ENCODE measurements at regions not wholly inside any gene's neighbourhood (a gene's known extent, or its start where the extent isn't known, plus 50 kb on each side); places are given as distances from the start of the nearest gene placed in this dataset.

GRCh38 chr13:84418041-84418440, 535.8 kb upstream of the SLITRK1 start (continued):
- TF ChIP-seq, protein P1, sequence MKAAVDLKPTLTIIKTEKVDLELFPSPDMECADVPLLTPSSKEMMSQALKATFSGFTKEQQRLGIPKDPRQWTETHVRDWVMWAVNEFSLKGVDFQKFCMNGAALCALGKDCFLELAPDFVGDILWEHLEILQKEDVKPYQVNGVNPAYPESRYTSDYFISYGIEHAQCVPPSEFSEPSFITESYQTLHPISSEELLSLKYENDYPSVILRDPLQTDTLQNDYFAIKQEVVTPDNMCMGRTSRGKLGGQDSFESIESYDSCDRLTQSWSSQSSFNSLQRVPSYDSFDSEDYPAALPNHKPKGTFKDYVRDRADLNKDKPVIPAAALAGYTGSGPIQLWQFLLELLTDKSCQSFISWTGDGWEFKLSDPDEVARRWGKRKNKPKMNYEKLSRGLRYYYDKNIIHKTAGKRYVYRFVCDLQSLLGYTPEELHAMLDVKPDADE (IDR thresholded peaks at IDR 0.05): no peak
- TF ChIP-seq ZNF331 (CRISPR knock-in tag; IDR thresholded peaks at IDR 0.05; ENCODE audit: low read depth) (no peak), JUNB (IDR thresholded peaks at IDR 0.05; ENCODE audit: unreplicated experiment) (no peak), STAT1 (IDR thresholded peaks at IDR 0.05; ENCODE audit: unreplicated experiment) (no peak), CREB1 (CRISPR knock-in tag; IDR thresholded peaks at IDR 0.05; ENCODE audit: low read depth) (no peak), POLR2AphosphoS5 (IDR thresholded peaks at IDR 0.05; ENCODE audit: low read depth) (no peak)
- TF ChIP-seq, protein P2, sequence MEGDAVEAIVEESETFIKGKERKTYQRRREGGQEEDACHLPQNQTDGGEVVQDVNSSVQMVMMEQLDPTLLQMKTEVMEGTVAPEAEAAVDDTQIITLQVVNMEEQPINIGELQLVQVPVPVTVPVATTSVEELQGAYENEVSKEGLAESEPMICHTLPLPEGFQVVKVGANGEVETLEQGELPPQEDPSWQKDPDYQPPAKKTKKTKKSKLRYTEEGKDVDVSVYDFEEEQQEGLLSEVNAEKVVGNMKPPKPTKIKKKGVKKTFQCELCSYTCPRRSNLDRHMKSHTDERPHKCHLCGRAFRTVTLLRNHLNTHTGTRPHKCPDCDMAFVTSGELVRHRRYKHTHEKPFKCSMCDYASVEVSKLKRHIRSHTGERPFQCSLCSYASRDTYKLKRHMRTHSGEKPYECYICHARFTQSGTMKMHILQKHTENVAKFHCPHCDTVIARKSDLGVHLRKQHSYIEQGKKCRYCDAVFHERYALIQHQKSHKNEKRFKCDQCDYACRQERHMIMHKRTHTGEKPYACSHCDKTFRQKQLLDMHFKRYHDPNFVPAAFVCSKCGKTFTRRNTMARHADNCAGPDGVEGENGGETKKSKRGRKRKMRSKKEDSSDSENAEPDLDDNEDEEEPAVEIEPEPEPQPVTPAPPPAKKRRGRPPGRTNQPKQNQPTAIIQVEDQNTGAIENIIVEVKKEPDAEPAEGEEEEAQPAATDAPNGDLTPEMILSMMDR (conservative IDR thresholded peaks at IDR 0.05; ENCODE audit: low read depth in 2 of 2): no peak

DNA sequence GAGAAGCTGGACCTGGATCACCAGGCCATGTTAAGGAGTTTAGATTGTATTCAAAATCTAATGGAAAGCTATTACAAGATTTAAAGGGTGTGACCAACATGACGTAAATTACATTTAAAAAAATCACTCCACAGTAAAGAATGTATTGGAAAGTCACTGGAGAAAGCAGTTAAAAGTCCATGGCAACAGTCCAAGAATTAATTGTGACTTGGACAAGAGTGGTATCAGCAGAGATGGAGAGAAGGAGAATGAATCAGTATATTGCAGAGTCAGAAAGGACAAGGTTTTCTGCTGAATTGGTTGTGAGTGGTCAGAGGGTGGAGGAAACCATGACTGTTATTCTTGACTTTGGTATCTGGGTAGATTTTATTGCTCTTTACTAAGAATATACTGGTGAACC, 535.1 kb upstream of the SLITRK1 start:
- no peaks in the 10 kb centered on the region for H3K4me1 Mint-ChIP-seq
- DNase-seq (ENCODE audit: low spot score) (no peak), ATAC-seq (no peak)
- H3K27me3 ChIP-seq (ENCODE audit: insufficient read depth): no peaks in the 10 kb centered on the region
- H3K9me2 ChIP-seq (ENCODE audit: insufficient read depth): peaks cover 8% of the 10 kb centered on the region; the same call in 1 of the 2 replicates
- no peaks in the 10 kb centered on the region for H3K79me2 ChIP-seq (replicated peaks; ENCODE audit: insufficient read depth)
- no peak overlapping the region for H3K4me2 ChIP-seq
- no peak overlapping the region for H3K27ac ChIP-seq (ENCODE audit: low read depth)
- no peaks in the 10 kb centered on the region for H3K4me1 ChIP-seq (ENCODE audit: insufficient read depth)
- no peaks in the 10 kb centered on the region for H3F3A ChIP-seq (replicated peaks; ENCODE audit: low read depth)
- peaks cover 7% of the 10 kb centered on the region for H3K36me3 Mint-ChIP-seq (ENCODE audit: low read depth)
- H4K20me1 ChIP-seq (replicated peaks; ENCODE audit: insufficient read depth): no peaks in the 10 kb centered on the region
- no peaks in the 10 kb centered on the region for H3K36me3 ChIP-seq (ENCODE audit: insufficient read depth)
- H3K27ac Mint-ChIP-seq: no peak overlapping the region
- H3K27me3 Mint-ChIP-seq (ENCODE audit: insufficient read depth, low read depth, poor library complexity): no peaks in the 10 kb centered on the region
- H3K9me3 Mint-ChIP-seq: peaks cover 16% of the 10 kb centered on the region
- no peak overlapping the region for H3K4me3 Mint-ChIP-seq
- no peak overlapping the region for H2AFZ ChIP-seq
- no peak overlapping the region for H3K4me3 ChIP-seq
- TF ChIP-seq, protein P2 (conservative IDR thresholded peaks at IDR 0.05; ENCODE audit: low read depth in 2 of 2): no peak
- TF ChIP-seq ZNF331 (CRISPR knock-in tag; IDR thresholded peaks at IDR 0.05; ENCODE audit: low read depth): no peak
- TF ChIP-seq ZNF462 (CRISPR knock-in tag; IDR thresholded peaks at IDR 0.05): no peak
- TF ChIP-seq EZH2phosphoT487 (IDR thresholded peaks at IDR 0.05; ENCODE audit: unreplicated experiment): no peak
- no peak for TF ChIP-seq CREB1 (CRISPR knock-in tag; IDR thresholded peaks at IDR 0.05; ENCODE audit: low read depth)
- TF ChIP-seq EZH2 (IDR thresholded peaks at IDR 0.05; ENCODE audit: low read depth, unreplicated experiment): no peak
